GM04504 (cell line): ENCODE measurements at regions not wholly inside any gene's neighbourhood (a gene's known extent, or its start where the extent isn't known, plus 50 kb on each side); places are given as distances from the start of the nearest gene placed in this dataset.

Source experiments
- DNase-seq: peaks from one replicate; pipeline ENCODE4 v3.0.0-alpha.2; 2012; ENCODE audit warnings: low read depth

DNA sequence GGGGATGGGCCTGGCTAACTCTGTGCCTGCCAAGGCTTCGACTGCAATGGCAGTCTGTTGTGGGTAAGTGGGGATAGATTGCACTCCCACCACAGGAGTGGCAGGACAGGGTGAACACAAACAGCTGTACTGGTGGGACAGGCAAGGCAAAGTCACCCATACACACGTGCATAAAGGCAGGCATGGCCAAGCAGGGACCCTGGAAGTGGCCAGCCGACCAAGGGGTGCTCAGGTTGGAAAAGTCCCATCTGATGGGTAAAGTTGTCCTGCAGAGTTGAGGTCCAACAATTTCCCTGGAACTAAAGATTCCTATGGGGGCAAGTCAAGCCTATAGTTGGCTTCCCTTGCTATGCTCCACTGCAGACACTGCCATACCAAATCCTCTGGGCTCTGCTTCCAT is 1961.9 kb upstream of the ADGRL3 start:
- DNase-seq: no peak

DNA sequence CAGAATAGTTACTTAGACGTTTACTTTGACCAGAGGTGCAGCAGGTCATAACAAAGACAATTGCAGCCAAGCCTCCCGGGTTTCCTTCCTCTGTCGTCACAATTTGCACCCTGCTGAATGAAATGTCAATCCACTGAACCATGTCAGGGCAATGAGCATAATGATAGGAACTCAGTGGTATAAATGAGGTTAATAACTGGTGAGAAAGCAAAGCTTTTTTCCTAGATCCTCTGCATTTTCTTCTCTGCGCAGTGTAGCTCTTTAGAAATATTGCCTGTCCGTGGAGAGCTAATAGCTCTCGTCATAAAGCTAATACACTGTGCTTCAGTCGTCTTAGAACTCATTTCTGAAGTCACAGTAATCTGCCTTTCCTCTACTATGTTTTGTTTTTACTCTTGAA is 1960.1 kb upstream of the ADGRL3 start:
- no peak for DNase-seq

DNA sequence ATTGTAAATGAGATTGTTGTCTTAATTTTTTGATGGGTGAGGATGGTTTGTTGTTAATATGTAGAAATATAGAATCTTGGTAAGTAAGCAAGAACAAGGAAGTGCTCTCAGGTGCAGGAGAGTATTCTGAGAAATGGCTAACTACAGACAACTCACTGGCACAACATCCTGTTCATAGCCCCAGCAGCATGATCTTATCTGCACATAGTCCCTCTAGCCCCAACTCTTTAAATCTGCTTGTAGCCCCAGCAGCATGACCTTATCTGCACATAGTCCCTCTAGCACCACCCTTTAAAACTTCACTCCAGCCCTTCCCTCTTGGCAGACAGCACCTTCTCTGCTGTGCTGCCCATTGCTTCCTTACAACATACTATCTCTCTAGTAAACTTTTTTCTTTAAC is 1957.1 kb upstream of the ADGRL3 start:
- DNase-seq: no peak

GRCh38 chr4:59247032-59247431 is 1953.1 kb upstream of the ADGRL3 start:
- no peak for DNase-seq

DNA sequence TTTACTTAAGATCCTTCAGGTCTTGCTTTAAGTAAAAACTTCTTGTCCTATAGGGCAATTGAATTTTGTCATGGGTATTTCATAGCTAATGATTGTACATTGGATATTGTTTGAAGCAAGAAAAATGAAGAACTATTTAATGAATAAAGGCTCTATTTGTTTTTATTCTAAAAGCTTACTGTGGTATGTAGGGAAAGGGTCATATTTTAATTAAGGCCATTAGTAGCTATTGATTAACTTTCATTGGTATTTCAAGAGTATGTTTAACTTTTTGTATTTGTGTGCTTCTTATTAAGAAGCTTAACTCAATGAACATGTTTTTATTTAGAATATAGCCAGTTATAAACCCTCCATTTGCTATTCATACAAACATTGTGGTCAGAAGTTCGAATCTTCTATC is 1951.8 kb upstream of the ADGRL3 start:
- DNase-seq: no peak

GRCh38 chr4:59249110-59249509 is 1951.0 kb upstream of the ADGRL3 start:
- no peak for DNase-seq

DNA sequence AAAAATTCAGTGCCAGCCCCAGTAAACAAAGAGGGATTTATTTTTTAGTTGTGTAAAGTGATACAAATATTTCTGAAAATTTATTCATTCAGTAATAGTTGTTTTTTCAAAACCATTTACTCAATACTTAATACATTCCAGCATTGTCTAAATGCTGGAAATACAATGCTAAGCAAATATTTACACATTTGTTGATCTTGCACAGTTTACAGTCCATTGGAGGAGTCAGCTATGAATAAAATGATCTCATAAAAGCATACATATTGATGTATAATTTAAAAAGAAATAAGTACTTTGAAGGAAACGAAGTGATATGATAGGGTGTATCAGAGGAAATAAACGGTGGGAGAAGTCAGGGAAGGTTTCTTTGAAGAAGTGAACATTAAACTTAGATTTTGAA is 1942.1 kb upstream of the ADGRL3 start:
- no peak for DNase-seq

DNA sequence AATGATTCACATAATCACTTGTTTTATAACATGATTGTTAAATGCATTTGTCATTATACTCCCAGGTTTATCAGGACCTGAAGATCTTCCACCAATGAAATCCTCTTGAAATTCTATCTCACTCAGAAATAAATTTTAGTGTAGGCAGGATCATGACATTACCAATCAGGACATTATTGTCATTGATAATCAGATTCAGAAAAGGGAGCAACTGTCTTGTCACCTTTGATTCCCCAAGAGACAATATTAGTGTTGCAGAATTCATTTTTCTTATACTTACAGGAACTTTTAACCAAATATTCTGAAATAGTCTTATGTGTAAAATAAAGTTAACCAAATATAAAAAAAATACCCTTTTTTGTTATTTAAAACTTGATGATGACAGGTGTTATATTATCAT is 1892.5 kb upstream of the ADGRL3 start:
- DNase-seq: no peak

DNA sequence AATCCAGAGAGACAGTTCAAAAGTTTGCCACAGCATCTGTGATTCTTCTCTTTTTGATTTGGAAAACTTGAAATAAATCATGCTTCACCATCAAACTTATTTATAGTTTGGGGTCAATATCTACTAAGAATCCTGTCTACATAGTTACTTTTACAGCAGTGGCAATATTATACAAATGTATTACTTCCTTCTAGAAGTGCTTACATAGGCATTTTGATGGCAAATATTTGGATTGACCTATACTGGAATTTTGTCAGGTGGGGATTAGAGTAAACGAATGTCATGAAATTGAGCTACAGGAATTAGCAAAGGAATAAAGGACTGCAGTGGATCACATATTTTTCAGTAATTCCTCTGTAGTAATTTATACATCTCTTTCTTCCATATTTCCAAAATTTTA is 1885.5 kb upstream of the ADGRL3 start:
- no peak for DNase-seq

GRCh38 chr4:59339631-59340030 is 1860.5 kb upstream of the ADGRL3 start:
- no peak for DNase-seq

GRCh38 chr4:59341506-59341905 is 1858.6 kb upstream of the ADGRL3 start:
- no peak for DNase-seq

- no peak for DNase-seq
Measured at GRCh38 chr4:59348949-59349348, 1851.2 kb upstream of the ADGRL3 start.

DNA sequence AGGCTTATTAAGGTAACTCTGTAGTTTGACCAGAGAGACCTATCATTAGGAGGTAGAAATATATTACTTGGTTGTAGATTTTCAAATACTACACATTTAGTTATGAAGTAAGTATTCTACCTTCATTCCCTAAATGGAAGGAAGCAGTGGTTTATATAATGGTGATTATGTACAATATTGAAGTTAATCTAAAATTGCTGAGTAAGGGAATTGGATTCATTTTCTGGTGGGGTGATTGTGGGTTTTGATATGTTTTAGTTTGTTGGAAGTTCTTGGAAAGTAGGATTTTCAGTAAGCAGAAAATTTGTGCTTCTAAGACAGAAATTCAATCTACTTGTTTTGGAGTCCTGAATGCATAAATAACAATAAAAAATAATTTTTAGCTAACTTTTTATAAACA is 1830.9 kb upstream of the ADGRL3 start:
- DNase-seq: no peak

GRCh38 chr4:59374416-59374815 is 1825.7 kb upstream of the ADGRL3 start:
- DNase-seq: no peak

- no peak for DNase-seq
Measured at GRCh38 chr4:59380841-59381366, 1819.2 kb upstream of the ADGRL3 start.

DNA sequence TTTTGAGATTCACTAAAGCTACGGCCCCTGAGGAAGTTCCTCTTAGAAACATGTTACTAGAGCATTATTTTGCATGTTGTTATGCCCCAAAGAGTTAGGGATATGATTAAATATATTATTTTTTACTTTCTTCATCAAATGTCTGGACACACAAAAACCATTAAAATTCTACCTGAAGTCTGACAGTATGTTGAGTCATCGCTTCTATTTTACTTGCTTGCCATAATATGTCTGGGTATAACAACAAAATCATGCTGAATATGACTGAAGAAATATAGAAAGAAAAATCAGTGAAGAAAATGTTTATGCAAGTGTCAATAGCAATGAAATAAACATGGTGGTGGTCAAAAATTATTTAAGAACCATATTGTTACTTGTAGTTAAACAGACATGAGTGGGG is 1818.5 kb upstream of the ADGRL3 start:
- DNase-seq: no peak

- DNase-seq: no peak
Measured at GRCh38 chr4:59387759-59388758, 1812.1 kb upstream of the ADGRL3 start.

- DNase-seq: no peak
Measured at GRCh38 chr4:59393780-59394179, 1806.3 kb upstream of the ADGRL3 start.

GRCh38 chr4:59400334-59400733 is 1799.8 kb upstream of the ADGRL3 start:
- no peak for DNase-seq

- DNase-seq: no peak
Measured at GRCh38 chr4:59409647-59410046, 1790.5 kb upstream of the ADGRL3 start.

DNA sequence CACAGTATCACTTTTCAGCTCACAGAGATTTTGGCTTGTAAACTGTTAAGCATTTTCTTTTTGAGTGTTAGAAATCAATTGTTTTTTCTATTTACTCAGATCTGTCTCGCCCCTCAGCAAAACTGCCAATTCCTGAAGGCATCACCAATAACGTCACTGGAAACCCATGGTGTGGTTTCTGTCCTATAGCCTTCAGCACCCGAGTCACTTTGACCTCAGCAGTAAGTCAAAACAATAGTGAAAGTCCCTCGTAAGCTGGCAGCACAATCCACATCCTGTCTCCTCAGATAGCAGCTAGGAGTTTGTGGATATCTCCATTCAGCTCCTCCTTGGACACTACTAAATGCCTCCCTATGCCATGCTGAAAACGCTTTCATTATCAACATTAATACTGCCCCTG is 1787.4 kb upstream of the ADGRL3 start:
- no peak for DNase-seq

DNA sequence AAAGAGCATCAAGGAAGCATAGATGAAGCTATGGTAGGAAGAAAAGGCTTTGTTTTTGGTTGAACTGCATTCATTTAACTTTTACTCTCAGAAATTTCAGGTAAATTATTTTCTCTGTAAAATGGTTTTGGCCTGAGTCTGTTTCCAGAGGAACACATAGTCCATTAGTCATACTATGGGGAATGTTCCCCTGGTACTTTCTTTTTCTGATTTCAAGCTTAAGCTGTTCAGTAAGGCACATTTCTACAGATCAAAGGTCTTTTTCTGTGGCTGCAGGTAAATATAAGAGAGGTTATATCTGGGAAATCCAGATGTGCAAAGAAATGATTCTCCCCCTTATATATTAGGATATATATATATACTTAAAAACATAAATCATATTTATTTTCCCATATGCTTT is 1744.4 kb upstream of the ADGRL3 start:
- no peak for DNase-seq

GRCh38 chr4:59457576-59457975 is 1742.5 kb upstream of the ADGRL3 start:
- no peak for DNase-seq

DNA sequence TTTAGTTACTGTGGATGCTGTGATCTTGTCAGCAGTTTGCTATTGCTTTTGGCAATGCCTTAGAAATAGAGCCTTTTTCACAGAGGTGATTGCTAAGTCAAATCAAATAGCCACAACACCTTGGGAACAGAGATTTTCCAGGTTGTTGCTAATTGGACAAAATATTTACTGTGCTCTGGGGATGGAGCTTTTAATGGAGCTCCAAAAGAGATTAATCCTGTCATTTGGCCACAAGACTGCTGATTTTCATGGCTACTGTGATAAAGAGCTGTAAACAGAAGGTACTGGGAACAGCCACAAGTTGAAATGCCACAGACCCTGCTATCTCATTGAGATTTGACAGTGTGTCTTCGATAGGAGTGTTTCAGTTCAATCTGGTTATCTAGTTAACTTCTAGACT is 1715.2 kb upstream of the ADGRL3 start:
- no peak for DNase-seq
